ENCODE measurements at regions not wholly inside any gene's neighbourhood (a gene's known extent, or its start where the extent isn't known, plus 50 kb on each side); places are given as distances from the start of the nearest gene placed in this dataset.

GRCh38 chr11:69964247-69964643 is 113.9 kb upstream of the ANO1 start:
- FAIRE-seq = no peak
- no peak for DNase-seq (ENCODE audit: extremely low spot score, insufficient read length, low read depth)

GRCh38 chr11:69965821-69966582 is 112.1 kb upstream of the ANO1 start:
- no peak for DNase-seq (ENCODE audit: extremely low spot score, insufficient read length, low read depth)
- no peak for FAIRE-seq

- no peak for DNase-seq (ENCODE audit: extremely low spot score, insufficient read length, low read depth)
- no peak for FAIRE-seq
Measured at GRCh38 chr11:69966583-69966835, 111.6 kb upstream of the ANO1 start.

GRCh38 chr11:69966910-69967483 is 111.1 kb upstream of the ANO1 start:
- no peak for DNase-seq (ENCODE audit: extremely low spot score, insufficient read length, low read depth)
- no peak for FAIRE-seq

- DNase-seq (ENCODE audit: extremely low spot score, insufficient read length, low read depth) (no peak), FAIRE-seq (no peak)
Measured at GRCh38 chr11:69967484-69967883, 110.6 kb upstream of the ANO1 start.

GRCh38 chr11:69968396-69969347 is 109.4 kb upstream of the ANO1 start:
- DNase-seq (ENCODE audit: extremely low spot score, insufficient read length, low read depth) (no peak), FAIRE-seq (no peak)

- FAIRE-seq = no peak
- no peak for DNase-seq (ENCODE audit: extremely low spot score, insufficient read length, low read depth)
Measured at GRCh38 chr11:69969890-69970784, 108.0 kb upstream of the ANO1 start.

- DNase-seq (ENCODE audit: extremely low spot score, insufficient read length, low read depth) = no peak
- no peak for FAIRE-seq
Measured at GRCh38 chr11:69970785-69971535, 107.2 kb upstream of the ANO1 start.

GRCh38 chr11:69971741-69972140 is 106.4 kb upstream of the ANO1 start:
- FAIRE-seq (no peak), DNase-seq (ENCODE audit: extremely low spot score, insufficient read length, low read depth) (no peak)

GRCh38 chr11:69972351-69972802 is 105.7 kb upstream of the ANO1 start:
- no peak for DNase-seq (ENCODE audit: extremely low spot score, insufficient read length, low read depth)
- FAIRE-seq = no peak

GRCh38 chr11:69974528-69974927 is 103.6 kb upstream of the ANO1 start:
- DNase-seq (ENCODE audit: extremely low spot score, insufficient read length, low read depth) = no peak
- FAIRE-seq = no peak

- DNase-seq (ENCODE audit: extremely low spot score, insufficient read length, low read depth) (no peak), FAIRE-seq (no peak)
Measured at GRCh38 chr11:69975822-69976221, 102.3 kb upstream of the ANO1 start.

GRCh38 chr11:69976794-69977193 is 101.3 kb upstream of the ANO1 start:
- DNase-seq (ENCODE audit: extremely low spot score, insufficient read length, low read depth) (no peak), FAIRE-seq (no peak)

GRCh38 chr11:69977951-69978350 is 100.2 kb upstream of the ANO1 start:
- FAIRE-seq = no peak
- DNase-seq (ENCODE audit: extremely low spot score, insufficient read length, low read depth) = no peak

GRCh38 chr11:69978841-69979614 is 99.1 kb upstream of the ANO1 start:
- no peak for DNase-seq (ENCODE audit: extremely low spot score, insufficient read length, low read depth)

GRCh38 chr11:69979632-69980031 is 98.5 kb upstream of the ANO1 start:
- DNase-seq (ENCODE audit: extremely low spot score, insufficient read length, low read depth) = no peak
- no peak for FAIRE-seq

More at GRCh38 chr11:69978841-69979614, 99.1 kb upstream of the ANO1 start:
- FAIRE-seq = no peak

- DNase-seq (ENCODE audit: extremely low spot score, insufficient read length, low read depth) (no peak), FAIRE-seq (no peak)
Measured at GRCh38 chr11:69981119-69981784, 96.9 kb upstream of the ANO1 start.

All from GM18507 (cell line).